Activated T-helper 1 cell treated with Interleukin-2 at 50 U/mL for 16 hours (primary cell): ENCODE measurements at regions not wholly inside any gene's neighbourhood (a gene's known extent, or its start where the extent isn't known, plus 50 kb on each side); places are given as distances from the start of the nearest gene placed in this dataset.

Experiments used
- DNase-seq: peaks from one replicate; pipeline ENCODE4 v3.0.0-alpha.2; 2020; ENCODE audit warnings: low read depth

DNA sequence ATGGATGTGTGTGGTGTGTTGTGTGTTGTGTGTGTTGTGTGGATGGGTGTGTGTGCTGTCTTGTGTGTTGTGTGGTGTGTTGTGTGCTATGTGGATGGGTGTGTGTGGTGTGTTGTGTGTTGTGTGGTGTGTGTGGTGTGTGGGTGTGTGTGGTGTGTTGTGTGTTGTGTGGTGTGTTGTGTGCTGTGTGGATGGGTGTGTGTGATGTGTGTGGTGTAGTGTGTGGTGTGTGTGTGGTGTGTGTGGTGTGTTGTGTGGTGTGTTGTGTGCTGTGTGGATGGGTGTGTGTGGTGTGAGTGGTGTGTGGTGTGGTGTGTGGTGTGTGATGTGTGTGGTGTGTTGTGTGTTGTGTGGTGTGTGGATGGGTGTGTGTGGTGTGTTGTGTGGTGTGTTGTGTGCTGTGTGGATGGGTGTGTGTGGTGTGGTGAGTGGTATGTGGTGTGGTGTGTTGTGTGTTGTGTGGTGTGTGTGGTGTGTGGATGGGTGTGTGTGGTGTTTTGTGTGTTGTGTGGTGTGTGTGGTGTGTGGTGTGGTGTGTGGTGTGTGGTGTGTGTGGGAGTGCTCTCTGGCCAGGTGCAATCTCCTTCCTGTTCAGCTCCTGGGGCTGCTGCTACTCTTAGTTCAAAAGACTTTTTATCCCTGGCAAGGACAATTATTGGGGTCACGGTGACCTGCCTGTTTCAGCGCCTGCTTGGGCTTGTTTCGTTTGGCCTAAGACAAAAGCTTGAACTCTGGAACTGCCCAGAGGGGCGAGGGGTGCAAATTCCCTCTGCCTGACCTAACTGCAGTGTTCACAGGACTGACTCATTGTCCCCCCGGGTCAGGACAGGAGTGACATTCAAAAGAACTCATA is 101.1 kb downstream of the UBIAD1 start:
- no peak for DNase-seq

DNA sequence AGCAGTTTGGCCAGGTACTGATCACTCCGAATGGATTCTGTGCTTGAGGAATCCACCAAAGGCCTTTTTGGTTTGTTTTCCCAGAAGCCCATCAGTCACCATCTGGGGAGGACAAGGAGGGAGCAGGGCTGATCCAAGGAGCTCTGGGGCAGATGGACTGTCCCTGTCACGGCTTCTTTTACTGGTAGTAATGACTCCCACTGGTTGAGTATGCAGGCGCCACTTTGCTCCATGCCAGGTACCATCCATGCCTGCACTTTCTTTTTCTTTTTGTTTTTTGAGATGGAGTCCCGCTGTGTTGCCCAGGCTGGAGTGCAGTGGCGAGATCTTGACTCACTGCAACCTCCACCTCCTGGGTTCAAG is 101.7 kb downstream of the UBIAD1 start:
- DNase-seq, result no peak

DNA sequence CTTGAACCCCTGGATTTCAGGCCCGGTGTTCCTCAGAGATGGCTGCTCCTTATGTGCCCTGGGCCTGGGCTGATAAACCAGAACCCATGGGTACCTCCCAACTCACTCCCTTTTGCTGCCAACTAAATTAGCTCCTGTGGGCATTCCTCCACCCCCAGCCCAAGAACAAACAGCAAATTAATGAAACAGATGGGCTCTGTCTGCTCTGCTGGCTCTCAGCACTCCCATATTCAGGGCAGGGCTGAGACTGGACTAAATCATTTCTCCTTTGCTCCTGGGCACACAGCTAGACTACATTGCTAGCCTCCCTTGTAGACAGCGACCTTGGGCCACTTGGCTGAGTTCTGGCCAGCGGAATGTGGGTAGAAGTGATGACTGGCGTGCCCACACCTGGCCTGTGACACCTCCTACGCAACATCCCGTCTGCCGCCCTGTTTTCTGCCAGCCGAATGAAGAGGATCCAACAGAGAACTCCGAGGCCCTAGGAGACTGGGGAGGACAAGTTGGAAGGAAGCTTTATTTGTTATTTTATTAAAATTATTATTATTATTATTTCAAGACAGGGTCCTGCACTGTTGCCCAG is 101.9 kb upstream of the DISP3 start:
- no peak for DNase-seq

GRCh38 chr1:11377954-11378353 is 101.0 kb upstream of the DISP3 start:
- no peak for DNase-seq

GRCh38 chr1:11379851-11380250 is 99.1 kb upstream of the DISP3 start:
- no peak for DNase-seq

GRCh38 chr1:11380500-11380899 is 98.5 kb upstream of the DISP3 start:
- DNase-seq, result no peak

- no peak for DNase-seq
Observed at GRCh38 chr1:11383553-11384169, 95.3 kb upstream of the DISP3 start.

- DNase-seq, result no peak
Observed at GRCh38 chr1:11384170-11384554, 94.8 kb upstream of the DISP3 start.

GRCh38 chr1:11387829-11388228 is 91.1 kb upstream of the DISP3 start:
- DNase-seq, result no peak

- DNase-seq, result no peak
Observed at GRCh38 chr1:11388617-11389016, 90.3 kb upstream of the DISP3 start.

GRCh38 chr1:11391327-11391726 is 87.6 kb upstream of the DISP3 start:
- no peak for DNase-seq

GRCh38 chr1:11391886-11392285 is 87.1 kb upstream of the DISP3 start:
- no peak for DNase-seq

DNA sequence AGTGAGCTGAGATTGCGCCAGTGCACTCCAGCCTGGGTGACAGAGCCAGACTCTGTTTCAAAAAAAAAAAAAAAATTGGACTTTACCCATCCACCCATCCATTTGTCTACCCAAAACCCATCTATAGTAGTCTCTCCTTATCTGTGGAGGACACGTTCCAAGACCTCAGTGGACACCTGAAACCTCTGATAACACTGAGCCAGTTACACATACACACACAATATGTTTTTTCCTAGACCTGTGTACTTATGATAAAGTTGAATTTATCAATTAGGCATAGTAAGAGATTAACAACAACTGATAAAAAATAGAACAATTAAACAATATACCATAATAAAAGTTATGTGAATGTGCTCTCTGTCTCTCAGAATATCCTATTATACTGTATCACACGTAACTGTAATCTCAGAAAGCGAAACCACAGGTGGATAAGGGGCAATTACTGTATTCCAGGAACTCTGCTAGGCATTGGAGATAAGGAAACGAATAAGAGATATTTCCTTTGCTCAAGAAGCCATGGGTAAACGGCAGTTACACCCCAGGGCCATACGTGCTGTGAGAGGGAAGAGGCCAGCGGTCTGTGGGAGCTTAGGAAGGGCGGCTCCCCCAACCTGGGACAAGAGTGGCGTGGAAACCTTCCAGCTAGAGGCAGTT is 84.2 kb upstream of the DISP3 start:
- no peak for DNase-seq

DNA sequence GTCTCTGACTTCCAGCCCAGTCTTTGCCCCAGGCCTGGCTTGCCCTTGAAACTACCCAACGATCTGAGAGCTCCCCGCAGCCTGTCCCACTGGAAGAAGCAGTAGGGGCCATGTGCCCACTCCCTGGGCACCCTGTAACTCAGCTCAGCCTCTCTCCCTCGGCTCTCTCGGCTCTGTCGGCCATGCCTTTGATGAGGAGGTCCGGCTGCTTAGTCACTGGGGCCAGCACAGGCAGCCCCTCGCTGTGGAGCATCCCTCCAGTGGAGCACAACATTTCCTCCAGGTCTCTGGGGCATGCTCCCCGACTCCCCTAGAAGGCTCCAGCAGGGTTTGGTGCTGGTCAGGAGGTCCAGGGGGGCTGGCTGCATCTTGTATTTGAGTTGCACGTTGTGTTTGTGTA is 83.3 kb upstream of the DISP3 start:
- no peak for DNase-seq

DNA sequence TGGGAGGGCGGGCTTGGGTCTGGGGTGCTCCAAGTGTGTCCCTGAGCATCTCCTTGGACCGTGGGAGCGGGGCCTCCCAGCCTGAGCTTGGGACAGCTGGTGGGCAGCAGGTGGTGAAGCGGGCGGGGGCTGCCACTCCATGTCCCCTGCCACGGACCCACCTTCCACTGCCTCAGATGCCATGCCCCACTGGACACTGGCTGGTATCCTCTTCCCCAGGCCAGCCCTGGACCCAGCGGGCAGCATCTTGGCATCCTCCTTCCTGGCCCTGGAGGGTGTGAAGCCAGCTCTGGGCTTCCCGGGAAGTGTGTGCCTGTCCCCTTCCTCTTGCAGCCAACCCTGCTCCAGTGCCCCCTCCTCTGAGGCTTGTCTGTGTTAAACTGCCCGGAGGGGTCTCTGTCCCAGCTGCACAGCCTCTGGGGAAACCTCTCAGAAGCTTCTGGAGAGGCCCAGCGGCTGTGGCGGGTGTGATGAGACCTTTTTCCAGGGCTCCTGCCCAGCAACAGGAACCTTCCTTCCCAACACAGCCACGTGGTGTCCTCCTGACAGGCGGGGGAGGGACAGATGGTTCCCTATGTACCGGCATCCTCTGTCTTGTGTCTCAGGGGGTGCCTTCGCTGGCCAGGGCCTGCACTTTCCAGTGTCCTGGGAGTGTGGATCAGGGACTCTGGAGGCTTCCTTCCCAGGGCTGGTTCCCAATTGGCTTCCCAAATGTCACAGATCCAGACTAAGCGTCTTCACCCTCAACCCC is 81.6 kb upstream of the DISP3 start:
- no peak for DNase-seq

DNA sequence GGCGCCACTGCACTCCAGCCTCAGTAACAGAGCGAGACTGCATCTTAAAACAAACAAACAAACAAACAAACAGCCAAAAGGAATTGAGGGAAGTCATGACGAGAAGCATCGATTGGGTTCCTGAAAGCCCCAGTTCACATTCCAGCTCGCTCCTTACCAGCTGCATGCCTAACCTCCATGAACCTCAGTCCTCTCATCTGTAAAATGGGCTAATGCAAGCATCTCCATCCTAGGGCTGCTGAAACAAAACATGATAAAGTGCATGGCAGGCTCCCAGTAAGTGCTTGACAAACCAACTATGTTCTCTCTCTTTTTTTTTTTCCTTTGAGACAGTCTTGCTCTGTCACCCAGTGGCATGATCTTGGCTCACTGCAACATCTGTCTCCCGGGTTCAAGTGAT is 79.7 kb upstream of the DISP3 start:
- DNase-seq, result no peak

DNA sequence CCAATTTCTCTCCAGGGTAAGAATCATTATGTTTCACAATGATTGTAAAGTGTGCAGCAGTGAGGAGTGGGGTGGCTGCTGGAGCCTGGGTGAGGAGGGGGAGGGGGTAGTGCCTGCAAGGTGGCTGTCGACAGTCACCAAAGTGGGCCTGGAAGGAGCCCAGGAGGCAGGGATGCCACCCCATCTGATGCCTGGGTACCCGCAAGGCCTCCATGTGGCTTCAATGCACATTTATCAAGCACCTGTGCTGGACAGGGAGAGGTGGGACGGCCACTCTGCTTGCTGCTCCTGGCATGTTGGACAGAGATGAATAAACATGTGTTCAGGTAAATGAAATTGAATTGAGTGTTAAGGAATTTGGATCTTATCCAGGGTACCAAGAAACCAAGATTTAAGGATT is 78.8 kb upstream of the DISP3 start:
- DNase-seq, result no peak

DNA sequence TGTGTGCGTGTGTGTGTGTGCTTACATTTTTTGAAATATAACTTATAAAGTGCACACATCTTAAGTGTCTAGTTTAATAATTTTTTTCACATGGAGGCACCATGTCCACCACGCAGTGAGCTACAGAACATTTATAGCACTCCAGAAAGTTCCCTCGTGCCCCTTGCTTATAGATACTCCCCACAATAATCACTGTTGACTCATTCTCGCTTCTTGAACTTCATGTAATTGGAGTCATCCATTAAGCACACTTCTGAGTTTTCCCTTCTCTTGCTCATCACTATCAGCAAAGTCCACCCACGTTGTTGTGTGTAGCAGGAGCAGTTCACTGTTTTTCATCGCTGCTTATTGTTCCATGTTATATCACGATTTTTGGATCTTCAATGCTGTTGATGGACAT is 78.4 kb upstream of the DISP3 start:
- no peak for DNase-seq

- no peak for DNase-seq
Observed at GRCh38 chr1:11406845-11407244, 72.1 kb upstream of the DISP3 start.

- peak; percentile 5 for DNase-seq
Observed at GRCh38 chr1:11407301-11407994, 71.5 kb upstream of the DISP3 start.

DNA sequence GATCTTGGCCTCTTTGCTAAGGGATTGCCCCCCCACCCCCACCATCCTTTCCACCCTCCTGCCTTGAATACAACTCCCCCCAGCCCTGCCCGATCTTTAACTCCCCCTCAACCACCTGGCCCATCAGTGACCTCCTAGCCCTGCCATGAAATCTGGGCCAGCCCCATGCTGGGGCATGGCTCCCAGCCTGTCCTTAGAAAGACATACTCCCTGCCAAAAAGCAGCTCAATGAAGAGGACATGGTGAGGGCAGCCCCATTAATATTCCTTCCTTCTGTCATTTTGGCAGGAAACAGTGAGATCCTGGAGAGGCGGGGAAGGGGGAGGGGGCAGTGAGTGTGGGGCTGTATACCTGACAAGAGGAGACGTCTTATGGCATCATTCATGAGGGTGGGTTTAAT is 66.8 kb upstream of the DISP3 start:
- DNase-seq, result no peak

GRCh38 chr1:11413986-11414391 is 65.0 kb upstream of the DISP3 start:
- no peak for DNase-seq
